MG63 (cell line): ENCODE measurements at regions not wholly inside any gene's neighbourhood (a gene's known extent, or its start where the extent isn't known, plus 50 kb on each side); places are given as distances from the start of the nearest gene placed in this dataset.
"Not testable (repeated sequence)": the region's sequence is repeated elsewhere in the genome, so short reads cannot be mapped to it uniquely, and the experiment has no call there.

Experiments used
- DNase-seq: peaks from one replicate; pipeline ENCODE4 v3.0.0-alpha.2; 2020
- H3K27me3 ChIP-seq: fragments of 250-450 bp; sonication (Bioruptor Pico); 2 replicates; pipeline ENCODE4 v1.5.1; 2020; ENCODE audit warnings: mild to moderate bottlenecking, moderate library complexity
- H3K36me3 ChIP-seq: fragments of 250-450 bp; sonication (Bioruptor Pico); 2 replicates; pipeline ENCODE4 v1.5.1; 2020; ENCODE audit warnings: mild to moderate bottlenecking, moderate library complexity
- H3K4me3 ChIP-seq: fragments of 250-450 bp; sonication (Bioruptor Pico); 2 replicates; pipeline ENCODE4 v1.5.1; 2020; ENCODE audit warnings: mild to moderate bottlenecking, moderate library complexity
- H3K9me3 ChIP-seq: fragments of 250-450 bp; sonication (Bioruptor Pico); 2 replicates; pipeline ENCODE4 v1.5.1; 2020; ENCODE audit warnings: mild to moderate bottlenecking, moderate library complexity

DNA sequence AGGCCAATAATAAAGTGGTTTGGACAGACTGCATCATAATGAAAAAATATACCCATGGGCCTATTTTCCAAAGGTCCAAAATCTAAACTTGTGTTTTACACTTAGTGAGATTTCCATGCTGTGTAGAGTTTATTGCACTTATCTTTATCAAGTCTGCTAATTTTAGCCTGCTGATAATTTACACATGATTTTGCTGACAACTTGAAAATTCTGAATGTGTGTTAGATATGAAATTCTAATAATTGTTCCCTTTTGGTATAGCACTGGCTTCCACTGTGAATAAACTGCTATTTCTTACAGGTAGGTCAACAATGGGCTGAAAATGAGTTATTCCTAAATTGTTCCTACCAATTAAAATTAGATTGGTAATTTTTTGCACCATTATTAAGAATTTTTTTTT lies 589.1 kb upstream of the ANO3 start:
- Histone ChIP-seq H3K9me3 (no peaks in the 10 kb centered on the region), H3K4me3 (no peak overlapping the region), H3K27me3 (no peaks in the 10 kb centered on the region), H3K36me3 (no peaks in the 10 kb centered on the region)
- DNase-seq = no peak

DNA sequence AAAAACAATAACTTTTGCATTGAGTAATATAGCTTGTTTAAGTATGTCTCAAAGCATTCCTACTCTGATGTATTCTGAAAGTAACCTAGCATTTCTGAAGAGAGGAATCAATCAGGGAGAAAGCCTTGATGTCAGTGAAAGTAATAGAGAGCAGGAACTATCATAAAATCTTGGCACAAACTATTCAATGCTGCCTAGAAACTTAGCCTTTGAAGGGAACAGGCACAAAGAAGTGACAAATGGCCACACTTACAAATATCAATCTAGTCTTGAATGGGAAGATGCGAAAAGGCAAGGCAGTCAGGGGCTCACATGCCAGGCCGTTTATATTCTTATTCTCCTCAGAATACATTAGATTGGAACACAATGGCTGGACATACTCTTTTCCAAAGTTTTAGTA lies 576.5 kb upstream of the ANO3 start:
- H3K27me3 ChIP-seq = no peaks in the 10 kb centered on the region
- no peak for DNase-seq
- H3K36me3 ChIP-seq = no peaks in the 10 kb centered on the region

DNA sequence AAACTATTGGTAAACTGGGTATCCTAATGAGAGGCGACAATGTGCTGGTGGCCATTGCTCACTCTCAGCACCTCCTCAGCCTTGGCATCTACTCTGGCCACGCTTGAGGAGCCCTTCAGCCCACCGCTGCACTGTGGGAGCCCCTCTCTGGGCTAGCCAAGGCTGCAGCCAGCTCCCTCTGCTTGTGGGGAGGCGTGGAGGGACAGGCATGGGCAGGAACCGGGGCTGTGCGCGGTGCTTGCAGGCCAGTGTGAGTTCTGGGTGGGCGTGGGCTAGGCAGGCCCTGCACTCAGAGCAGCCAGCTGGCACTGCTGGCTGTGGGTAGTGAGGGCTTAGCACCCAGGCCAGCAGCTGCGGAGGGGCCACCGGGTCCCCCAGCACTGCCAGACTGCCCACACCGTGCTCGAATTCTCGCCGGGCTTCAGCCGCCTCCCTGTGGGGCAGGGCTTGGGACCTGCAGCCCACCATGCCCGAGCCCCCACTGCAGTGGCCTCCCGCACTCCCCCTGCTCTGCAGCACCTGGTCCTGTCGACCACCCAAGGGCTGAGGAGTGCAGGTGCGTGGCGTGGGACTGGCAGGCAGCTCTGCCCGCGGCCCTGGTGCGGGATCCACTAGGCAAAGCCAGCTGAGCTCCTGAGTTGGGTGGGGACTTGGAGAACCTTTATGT lies 575.9 kb upstream of the ANO3 start:
- no peaks in the 10 kb centered on the region for H3K9me3 ChIP-seq
- DNase-seq = no peak
- no peaks in the 10 kb centered on the region for H3K27me3 ChIP-seq
- H3K4me3 ChIP-seq = no peak overlapping the region
- H3K36me3 ChIP-seq = no peaks in the 10 kb centered on the region

More for the DNA sequence above, 576.5 kb upstream of the ANO3 start:
- H3K9me3 ChIP-seq = no peaks in the 10 kb centered on the region
- no peak overlapping the region for H3K4me3 ChIP-seq

DNA sequence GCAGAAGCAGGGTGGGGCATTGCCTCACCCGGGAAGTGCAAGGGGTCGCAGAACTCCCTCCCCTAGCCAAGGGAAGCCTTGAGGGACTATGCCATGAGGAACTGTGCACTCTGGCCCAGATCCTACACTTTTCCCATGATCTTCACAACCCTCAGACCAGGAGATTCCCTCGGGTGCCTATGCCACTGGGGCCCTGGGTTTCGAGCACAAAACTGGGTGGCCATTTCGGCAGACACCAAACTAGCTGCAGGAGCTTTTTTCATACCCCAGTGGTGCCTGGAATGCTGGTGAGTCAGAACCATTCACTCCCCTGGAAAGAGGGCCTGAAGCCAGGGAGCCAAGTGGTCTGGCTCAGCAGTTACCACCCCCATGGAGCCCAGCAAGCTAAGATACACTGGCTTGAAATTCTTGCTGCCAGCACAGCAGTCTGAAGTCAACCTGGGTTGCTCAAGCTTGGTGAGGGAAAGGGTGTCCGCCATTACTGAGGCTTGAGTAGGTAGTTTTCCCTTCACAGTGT lies 573.7 kb upstream of the ANO3 start:
- Histone ChIP-seq H3K36me3 (no peaks in the 10 kb centered on the region), H3K4me3 (no peak overlapping the region), H3K27me3 (no peaks in the 10 kb centered on the region), H3K9me3 (no peaks in the 10 kb centered on the region)
- peak; percentile 41 for DNase-seq

DNA sequence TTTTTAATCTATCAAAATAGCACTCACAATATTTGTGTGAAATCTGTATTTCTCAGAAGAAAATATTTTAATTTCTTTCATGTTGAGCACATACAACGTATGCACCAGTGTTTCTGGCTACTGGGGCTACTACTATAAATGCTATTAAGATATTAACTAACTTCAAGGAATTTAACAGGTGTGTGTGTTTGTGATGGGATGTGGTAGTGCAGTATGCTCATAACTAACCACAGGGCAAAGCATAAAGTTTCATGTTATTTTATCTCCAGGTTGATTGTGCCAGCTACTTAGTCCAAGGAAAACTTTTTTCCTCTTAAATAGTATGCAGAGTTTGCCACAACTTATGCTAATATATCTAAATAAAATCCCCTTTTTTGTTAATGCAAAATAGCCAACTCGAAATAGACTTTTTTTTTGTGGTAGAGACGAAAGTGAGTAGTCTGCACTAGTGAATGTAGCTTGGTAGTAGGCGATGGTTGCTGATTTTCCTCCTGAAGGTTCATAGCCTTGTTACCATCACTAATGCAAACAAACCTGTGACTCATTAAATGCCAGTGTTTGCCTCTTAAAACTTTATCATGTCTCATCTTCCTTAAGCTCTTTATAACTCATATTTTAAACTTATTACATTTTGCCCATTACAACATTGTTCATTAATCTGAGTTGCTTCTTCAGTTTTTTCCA lies 565.5 kb upstream of the ANO3 start:
- H3K27me3 ChIP-seq = no peaks in the 10 kb centered on the region
- DNase-seq = no peak

DNA sequence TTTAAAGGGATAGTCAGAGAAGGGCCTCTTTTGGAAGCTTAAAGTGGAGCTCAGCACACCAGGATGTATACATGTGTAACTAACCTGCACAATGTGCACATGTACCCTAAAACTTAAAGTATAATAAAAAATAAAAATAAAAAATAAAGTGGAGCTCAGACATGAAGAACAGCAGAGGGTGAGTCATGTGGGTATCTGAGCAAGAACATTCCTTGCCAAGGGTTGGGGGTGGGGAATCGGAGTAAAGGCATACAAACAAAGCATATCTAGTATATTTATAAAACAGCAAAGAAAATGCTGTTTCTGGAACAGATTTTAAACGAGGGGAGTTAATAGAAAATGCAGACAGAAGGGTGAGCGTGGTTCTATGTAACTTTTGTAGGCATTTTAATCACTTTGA lies 562.6 kb upstream of the ANO3 start:
- no peaks in the 10 kb centered on the region for H3K36me3 ChIP-seq
- no peaks in the 10 kb centered on the region for H3K9me3 ChIP-seq
- H3K27me3 ChIP-seq = no peaks in the 10 kb centered on the region
- H3K4me3 ChIP-seq = no peak overlapping the region
- no peak for DNase-seq

More for the DNA sequence above, 565.5 kb upstream of the ANO3 start:
- Histone ChIP-seq H3K9me3 (no peaks in the 10 kb centered on the region), H3K4me3 (no peak overlapping the region), H3K36me3 (no peaks in the 10 kb centered on the region)

DNA sequence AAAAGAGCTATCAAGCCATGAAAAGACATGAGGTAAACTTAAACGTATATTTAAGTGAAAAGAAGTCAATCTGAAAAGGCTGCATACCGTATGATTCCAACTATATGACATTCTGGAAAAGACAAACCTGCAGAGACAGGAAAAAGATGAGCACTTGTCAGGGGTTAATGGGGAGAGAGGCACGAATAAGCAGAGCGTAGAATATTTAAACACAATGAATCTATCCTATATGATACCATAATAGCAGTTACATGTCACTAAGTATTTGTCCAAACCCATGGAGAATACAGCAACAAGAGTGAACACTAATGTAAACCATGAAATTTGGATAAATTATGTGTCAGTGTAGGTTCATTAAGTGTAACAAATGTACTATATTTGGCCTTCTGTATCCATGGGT lies 560.3 kb upstream of the ANO3 start:
- Histone ChIP-seq H3K27me3 (no peaks in the 10 kb centered on the region), H3K36me3 (no peaks in the 10 kb centered on the region), H3K4me3 (no peak overlapping the region), H3K9me3 (no peaks in the 10 kb centered on the region)
- DNase-seq = no peak

DNA sequence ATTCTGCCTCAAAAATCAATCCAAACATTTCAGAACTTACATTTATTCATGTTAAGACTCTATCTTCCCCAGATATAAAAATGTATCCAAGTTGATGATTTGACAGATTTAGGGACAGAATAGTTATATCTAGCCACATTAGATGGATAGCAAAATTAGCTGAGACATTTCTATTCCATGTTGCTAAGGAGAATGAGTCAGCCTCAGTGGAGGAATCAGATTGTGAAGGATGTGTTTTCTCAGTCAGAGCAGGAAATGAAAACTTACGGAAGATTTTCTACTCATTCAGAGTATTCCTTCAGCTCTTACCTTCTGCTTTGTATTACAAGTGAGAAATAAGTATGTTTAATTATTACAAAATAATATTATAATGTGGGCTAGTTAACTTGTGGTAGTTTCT lies 556.3 kb upstream of the ANO3 start:
- Histone ChIP-seq H3K36me3 (no peaks in the 10 kb centered on the region), H3K4me3 (no peak overlapping the region), H3K27me3 (no peaks in the 10 kb centered on the region), H3K9me3 (no peaks in the 10 kb centered on the region)
- DNase-seq = no peak

DNA sequence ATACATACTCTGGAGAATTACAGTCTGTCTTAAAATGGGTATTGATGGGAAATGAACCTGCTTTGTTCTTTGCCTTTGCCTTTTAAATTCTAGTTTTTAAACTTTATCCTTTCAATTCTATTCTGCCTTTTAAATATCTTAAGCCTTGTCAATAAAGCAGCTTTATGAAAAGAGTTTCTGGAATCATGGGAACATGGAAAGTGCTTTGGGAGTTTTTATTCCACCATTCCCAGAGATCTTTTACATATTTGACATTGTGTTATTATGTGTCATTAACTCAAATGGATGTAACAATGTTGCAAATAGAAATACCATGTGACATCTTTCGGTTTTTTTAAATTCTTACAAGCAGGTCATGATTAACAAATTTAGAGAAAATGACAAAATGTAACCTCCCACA lies 555.7 kb upstream of the ANO3 start:
- Histone ChIP-seq H3K27me3 (no peaks in the 10 kb centered on the region), H3K4me3 (no peak overlapping the region), H3K36me3 (no peaks in the 10 kb centered on the region), H3K9me3 (no peaks in the 10 kb centered on the region)
- DNase-seq = no peak

DNA sequence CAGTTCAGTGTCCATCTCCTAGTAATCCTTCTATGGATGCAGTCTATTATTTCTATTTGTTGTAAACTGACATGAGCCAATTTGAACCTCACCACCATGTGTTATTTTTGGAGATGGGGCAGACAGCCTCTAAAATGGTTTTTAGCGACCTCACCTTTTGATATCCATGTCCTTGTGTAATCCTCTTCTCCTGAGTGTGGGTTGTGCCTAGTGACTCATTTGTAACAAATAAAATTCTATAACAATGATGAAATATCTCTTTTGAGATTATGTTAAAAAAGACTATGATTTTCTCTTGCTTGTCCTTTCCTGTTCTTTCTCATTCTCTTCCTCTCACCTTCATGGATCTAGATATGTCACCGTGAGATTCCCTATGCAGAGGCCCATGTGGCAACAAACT lies 554.6 kb upstream of the ANO3 start:
- no peaks in the 10 kb centered on the region for H3K9me3 ChIP-seq
- no peaks in the 10 kb centered on the region for H3K36me3 ChIP-seq
- DNase-seq = no peak
- H3K27me3 ChIP-seq = no peaks in the 10 kb centered on the region
- no peak overlapping the region for H3K4me3 ChIP-seq

DNA sequence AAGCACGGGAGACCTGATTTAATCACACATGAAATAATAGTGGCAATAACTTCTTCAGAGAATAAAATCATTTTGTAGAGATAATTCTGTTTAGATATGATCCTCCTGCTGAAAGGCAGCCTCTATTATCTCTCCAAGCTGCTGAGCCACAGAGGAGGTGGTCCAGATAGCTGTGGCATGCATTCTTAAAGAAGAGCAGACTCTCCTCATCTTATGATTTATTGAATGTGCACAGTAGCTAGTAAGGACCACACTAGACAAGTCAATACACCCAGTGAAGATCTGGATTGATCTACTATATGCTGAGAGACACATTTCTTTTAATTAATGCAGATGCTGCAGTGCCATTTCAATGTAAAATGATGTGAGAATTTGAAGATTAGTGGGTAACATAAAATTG lies 552.9 kb upstream of the ANO3 start:
- DNase-seq = no peak
- Histone ChIP-seq H3K4me3 (no peak overlapping the region), H3K27me3 (no peaks in the 10 kb centered on the region), H3K9me3 (no peaks in the 10 kb centered on the region), H3K36me3 (no peaks in the 10 kb centered on the region)

DNA sequence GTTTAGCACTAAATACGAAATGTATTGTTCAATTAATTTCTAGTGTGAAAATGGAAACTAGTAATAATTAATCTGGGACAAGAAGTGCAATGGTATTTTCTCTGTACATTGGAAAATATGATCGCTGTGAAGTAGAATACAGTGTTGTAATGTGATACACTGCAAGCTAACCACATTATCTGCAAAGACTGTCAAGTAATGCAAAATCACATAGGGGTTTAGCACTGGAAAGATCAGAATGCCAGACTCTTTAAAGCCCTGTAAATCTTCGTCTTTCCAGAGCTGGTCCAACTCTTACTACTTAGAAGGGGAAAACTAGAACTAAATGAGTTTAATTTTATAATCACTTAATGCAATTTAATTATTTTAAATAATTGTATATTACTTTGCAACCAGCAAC lies 544.5 kb upstream of the ANO3 start:
- no peaks in the 10 kb centered on the region for H3K36me3 ChIP-seq
- no peak overlapping the region for H3K4me3 ChIP-seq
- no peaks in the 10 kb centered on the region for H3K27me3 ChIP-seq
- no peaks in the 10 kb centered on the region for H3K9me3 ChIP-seq
- no peak for DNase-seq

DNA sequence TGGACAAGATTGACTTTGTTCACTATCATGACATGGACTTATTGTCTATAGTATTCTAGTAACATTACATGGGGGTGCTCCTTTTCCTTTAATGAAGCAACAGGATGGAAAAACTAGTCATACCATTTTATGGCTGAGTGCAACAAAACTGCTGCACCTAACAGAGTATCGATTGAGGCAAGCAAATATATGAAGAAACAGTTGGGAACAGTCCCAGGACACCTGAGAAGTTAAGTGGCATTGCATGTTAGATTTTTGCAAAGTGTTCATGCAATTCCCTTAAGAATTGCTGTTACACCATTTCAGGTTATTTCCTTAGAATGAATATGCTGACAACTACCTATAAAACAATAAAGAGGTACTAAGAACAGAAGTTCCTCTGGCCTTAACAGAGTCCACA lies 541.5 kb upstream of the ANO3 start:
- H3K9me3 ChIP-seq = no peaks in the 10 kb centered on the region
- no peaks in the 10 kb centered on the region for H3K36me3 ChIP-seq
- H3K27me3 ChIP-seq = no peaks in the 10 kb centered on the region
- DNase-seq = no peak
- no peak overlapping the region for H3K4me3 ChIP-seq

DNA sequence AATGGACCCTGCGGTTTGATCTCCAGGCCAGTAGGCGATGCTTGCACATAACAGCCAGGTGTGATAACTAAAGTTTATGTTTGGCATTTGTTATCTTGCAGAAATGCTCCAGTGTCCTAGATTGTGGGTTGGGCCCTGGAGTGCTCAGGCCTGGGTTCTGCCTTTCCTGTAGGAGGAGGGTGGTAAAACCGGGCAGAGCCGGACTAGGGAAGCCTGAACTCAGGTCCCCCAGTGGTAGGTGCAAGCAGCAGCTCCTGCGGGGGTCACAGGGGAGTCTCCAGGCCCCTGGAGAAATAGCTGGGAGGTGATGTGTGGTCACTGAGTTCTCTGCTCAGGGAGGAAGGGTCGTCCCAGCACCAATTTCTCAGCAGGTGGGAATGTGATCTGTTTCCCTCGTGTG lies 538.3 kb upstream of the ANO3 start:
- no peak for DNase-seq
- Histone ChIP-seq H3K36me3 (no peaks in the 10 kb centered on the region), H3K9me3 (no peaks in the 10 kb centered on the region), H3K27me3 (no peaks in the 10 kb centered on the region), H3K4me3 (no peak overlapping the region)

DNA sequence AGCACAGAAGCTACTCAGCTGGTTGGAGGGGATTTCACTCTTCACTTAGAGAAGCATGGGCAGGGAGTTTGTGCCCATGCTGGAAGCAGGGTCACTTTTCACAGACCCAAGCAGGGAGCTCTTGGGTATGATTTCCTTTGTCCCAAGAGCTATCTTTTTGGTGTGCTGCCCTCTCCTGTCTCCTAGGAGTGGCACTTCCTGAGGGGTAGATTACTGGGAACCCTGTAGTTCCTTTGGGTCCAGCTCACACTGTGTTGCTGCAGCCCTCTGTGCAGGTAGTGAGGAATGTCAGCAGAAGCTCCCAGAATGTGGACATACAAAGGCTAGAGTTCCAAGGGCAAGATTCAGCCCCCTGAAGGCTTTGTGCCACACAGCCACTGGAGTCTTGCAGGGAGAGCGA lies 537.1 kb upstream of the ANO3 start:
- DNase-seq = no peak
- H3K27me3 ChIP-seq = no peaks in the 10 kb centered on the region

DNA sequence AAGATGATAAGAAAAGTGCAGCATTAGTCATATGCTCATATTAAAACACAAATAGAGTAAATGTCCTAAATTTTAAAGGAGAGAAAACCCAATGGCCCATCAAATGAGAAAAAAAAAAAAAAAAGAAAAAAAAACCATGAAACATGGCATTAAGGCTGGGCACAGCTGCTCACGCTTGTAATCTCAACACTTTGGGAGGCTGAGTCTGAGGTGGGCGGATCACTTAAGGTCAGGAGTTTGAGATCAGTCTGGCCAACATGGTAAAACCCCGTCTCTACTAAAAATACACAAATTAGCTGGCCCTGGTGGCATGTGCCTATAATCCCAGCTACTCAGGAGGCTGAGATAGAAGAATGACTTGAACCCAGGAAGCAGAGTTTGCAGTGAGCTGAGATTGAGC lies 515.5 kb upstream of the ANO3 start:
- Histone ChIP-seq H3K36me3 (no peaks in the 10 kb centered on the region), H3K27me3 (no peaks in the 10 kb centered on the region), H3K9me3 (no peaks in the 10 kb centered on the region), H3K4me3 (no peak overlapping the region)
- no peak for DNase-seq

More for the DNA sequence above, 537.1 kb upstream of the ANO3 start:
- Histone ChIP-seq H3K36me3 (no peaks in the 10 kb centered on the region), H3K9me3 (no peaks in the 10 kb centered on the region), H3K4me3 (no peak overlapping the region)

DNA sequence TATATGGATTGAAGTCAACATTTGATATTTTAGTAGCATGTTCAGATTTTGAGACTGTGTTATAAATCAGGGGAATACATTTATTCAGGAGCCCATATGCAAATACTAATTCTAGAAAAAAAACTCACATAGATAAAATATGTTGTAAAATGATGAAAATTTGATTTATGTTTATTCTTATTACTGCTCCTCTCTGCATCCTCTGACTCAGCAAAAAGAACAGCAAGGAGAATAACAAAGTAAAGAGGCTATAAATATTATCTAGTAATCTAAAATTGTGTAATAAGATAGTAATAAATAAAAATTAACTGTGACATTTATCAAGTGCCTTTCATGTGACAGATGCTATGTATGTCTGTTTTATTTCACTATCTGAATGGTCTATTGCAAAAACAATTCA lies 507.2 kb upstream of the ANO3 start:
- H3K36me3 ChIP-seq = no peaks in the 10 kb centered on the region
- no peaks in the 10 kb centered on the region for H3K27me3 ChIP-seq
- H3K4me3 ChIP-seq = no peak overlapping the region
- H3K9me3 ChIP-seq = no peaks in the 10 kb centered on the region
- DNase-seq = no peak

DNA sequence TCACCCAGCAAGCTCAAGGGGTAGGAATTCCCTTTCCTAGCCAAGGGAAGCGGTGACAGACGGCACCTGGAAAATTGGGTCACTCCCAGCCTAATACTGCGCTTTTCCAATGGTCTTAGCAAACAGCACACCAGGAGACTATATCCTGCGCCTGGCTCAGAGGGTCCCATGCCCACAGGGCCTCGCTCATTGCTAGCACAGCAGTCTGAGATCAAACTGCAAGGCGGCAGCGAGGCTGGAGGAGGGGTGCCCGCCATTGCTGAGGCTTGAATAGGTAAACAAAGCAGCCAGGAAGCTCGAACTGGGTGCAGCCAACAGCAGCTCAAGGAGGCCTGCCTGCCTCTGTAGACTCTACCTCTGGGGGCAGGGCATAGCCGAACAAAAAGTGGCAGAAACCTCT lies 500.4 kb upstream of the ANO3 start:
- H3K4me3 ChIP-seq, H3K27me3 ChIP-seq, H3K36me3 ChIP-seq, DNase-seq, H3K9me3 ChIP-seq: not testable (repeated sequence)
